Dendritic cell treated with granulocyte-macrophage colony-stimulating factor and Interleukin-4, amounts not matched to agents 40 ng/mL and 50 ng/mL, for 4 days (primary cell): ENCODE measurements at regions not wholly inside any gene's neighbourhood (a gene's known extent, or its start where the extent isn't known, plus 50 kb on each side); places are given as distances from the start of the nearest gene placed in this dataset.
A peak's percentile ranks its signal among the peaks of the same experiment; 100 is the strongest.
"Not testable (repeated sequence)": the region's sequence is repeated elsewhere in the genome, so short reads cannot be mapped to it uniquely, and the experiment has no call there.

Experiments
- H3K27ac Mint-ChIP-seq: one replicate; pipeline ENCODE4 v1.8.0; 2022; ENCODE audit warnings: mild to moderate bottlenecking, mixed read lengths
- H3K27me3 Mint-ChIP-seq: one replicate; pipeline ENCODE4 v1.8.0; 2022; ENCODE audit warnings: mild to moderate bottlenecking, mixed read lengths
- H3K36me3 Mint-ChIP-seq: one replicate; pipeline ENCODE4 v1.8.0; 2022; ENCODE audit warnings: low read depth, mixed read lengths
- H3K4me1 Mint-ChIP-seq: one replicate; pipeline ENCODE4 v1.8.0; 2022; ENCODE audit warnings: low read depth, mixed read lengths
- H3K4me3 Mint-ChIP-seq: one replicate; pipeline ENCODE4 v1.8.0; 2022; ENCODE audit warnings: mild to moderate bottlenecking, moderate library complexity, mixed read lengths
- H3K9me3 Mint-ChIP-seq: one replicate; pipeline ENCODE4 v1.8.0; 2022; ENCODE audit warnings: mixed read lengths
- intact Hi-C: fragments of 100-400 bp; cut with micrococcal nuclease; formaldehyde crosslinking; loops from one replicate; pipeline ENCODE4 v1.15.0; 2022

DNA sequence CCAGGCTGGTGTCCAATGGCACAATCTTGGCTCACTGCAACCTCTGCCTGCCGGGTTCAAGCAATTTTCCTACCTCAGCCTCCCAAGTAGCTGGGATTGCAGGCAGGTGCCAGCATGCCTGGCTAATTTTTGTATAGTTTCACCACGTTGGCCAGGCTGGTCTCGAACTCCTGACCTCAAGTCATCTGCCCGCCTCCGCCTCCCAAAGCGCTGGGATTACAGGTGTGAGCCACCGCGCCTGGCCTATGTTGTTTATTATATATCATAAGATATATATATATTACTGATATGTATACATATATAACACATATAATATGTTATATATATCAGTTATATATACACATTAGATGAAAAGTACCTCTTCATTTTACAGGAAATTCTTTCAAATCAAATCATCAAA, 914.7 kb downstream of the FOXD4L5 start:
- H3K9me3 Mint-ChIP-seq, H3K27me3 Mint-ChIP-seq, H3K27ac Mint-ChIP-seq, H3K36me3 Mint-ChIP-seq, H3K4me3 Mint-ChIP-seq, intact Hi-C loops, H3K4me1 Mint-ChIP-seq: not testable (repeated sequence)

DNA sequence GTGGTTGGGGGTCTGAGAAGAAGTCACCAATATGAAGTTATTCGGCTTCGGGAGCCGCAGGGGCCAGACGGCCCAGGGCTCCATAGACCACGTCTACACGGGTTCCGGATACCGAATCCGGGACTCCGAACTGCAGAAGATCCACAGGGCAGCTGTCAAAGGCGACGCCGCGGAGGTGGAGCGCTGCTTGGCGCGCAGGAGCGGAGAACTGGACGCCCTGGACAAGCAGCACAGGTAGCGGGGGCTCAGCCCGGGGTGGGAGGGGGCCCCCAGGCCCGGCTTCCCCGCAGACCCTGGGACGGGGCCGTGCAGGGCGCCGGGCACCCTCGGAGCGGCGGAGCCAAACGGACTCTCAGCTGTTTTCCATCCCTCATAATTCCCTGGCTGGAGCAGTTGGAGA, 915.4 kb downstream of the FOXD4L5 start:
- H3K27me3 Mint-ChIP-seq, H3K4me3 Mint-ChIP-seq, intact Hi-C loops, H3K4me1 Mint-ChIP-seq, H3K9me3 Mint-ChIP-seq, H3K27ac Mint-ChIP-seq, H3K36me3 Mint-ChIP-seq: not testable (repeated sequence)

DNA sequence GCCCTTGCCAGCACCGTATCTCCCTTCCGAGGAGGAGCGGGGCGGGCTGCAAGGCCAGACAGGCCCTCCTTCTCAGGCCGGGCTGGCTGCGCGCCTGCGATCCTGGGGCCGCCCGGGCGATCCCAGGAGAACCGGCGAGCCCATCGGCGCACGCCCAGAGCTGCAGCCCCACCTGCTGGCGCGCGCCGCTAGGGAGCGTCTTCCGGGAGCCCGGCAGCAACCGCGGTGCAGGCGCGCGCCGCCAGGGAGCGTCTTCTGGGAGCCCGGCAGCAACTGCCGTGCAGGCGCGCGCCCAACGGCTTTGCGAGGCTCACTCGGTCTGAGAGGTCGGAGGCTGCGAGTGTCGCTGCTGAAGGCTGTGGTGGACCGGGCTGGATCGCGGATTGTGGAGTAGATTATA, 915.9 kb downstream of the FOXD4L5 start:
- H3K27me3 Mint-ChIP-seq, intact Hi-C loops, H3K4me1 Mint-ChIP-seq, H3K9me3 Mint-ChIP-seq, H3K27ac Mint-ChIP-seq, H3K36me3 Mint-ChIP-seq: not testable (repeated sequence)
- peak overlapping the region; percentile 40 for H3K4me3 Mint-ChIP-seq

DNA sequence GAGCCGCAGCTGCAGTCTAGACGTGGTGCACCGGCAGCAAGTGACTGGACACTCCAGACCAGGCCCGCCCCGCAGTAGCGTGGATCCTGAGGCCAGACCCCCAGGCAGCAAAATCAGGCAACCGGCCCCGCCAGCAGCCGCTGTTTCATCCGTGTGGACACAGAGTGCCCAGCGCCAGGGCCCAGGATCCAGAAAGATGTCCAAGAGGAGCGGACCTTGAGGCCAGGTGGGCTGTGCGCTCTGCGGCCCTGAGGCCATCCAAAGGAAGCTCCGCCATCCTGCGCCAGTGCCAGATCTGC, 916.4 kb downstream of the FOXD4L5 start:
- H3K36me3 Mint-ChIP-seq, H3K27ac Mint-ChIP-seq, H3K4me1 Mint-ChIP-seq, intact Hi-C loops, H3K27me3 Mint-ChIP-seq, H3K9me3 Mint-ChIP-seq: not testable (repeated sequence)
- H3K4me3 Mint-ChIP-seq = peak overlapping the region; percentile 32

DNA sequence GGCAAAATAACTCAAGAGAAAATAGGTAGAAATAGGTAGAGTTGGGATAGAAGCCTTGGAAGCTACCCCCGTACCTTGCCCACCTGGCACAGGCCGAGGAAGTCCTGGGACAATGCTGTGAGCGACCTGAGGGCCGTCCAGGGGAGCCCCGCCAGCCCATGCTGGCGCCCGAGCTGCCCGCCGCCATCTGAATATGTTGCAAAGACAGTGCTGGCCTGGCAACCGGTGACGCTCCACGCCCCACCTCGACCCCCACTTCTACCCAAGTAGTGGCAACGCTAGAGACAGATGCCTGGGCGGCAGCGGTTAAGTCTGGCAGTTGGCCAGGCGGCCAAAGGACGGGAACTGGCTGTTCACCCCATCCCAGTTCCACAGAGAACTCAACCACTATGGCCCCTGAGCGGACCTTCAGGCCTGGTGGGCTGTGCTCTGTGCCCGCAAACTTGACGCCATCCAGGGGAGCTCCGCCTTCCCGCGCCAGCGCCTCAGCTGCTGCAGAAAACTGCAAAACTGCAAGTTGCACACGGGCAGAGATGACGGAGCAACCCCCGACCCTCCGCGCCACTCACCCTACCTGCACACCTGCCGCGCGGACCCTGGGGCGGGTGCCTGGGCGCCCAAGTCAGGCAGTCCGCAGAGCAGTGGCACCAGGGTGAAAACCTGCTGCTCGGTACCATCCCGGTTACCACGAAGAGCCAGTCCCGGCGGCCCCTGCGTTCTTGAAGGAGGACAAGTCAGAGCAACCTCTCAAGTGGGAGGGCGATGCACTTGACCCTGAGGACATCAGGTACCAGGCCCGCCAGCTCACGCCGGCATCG, 917.0 kb downstream of the FOXD4L5 start:
- H3K27me3 Mint-ChIP-seq, H3K9me3 Mint-ChIP-seq, intact Hi-C loops, H3K4me1 Mint-ChIP-seq, H3K36me3 Mint-ChIP-seq, H3K27ac Mint-ChIP-seq: not testable (repeated sequence)
- H3K4me3 Mint-ChIP-seq = peak overlapping the region; percentile 32
